GM18870 (cell line): ENCODE measurements at regions not wholly inside any gene's neighbourhood (a gene's known extent, or its start where the extent isn't known, plus 50 kb on each side); places are given as distances from the start of the nearest gene placed in this dataset.
A peak's percentile ranks its signal among the peaks of the same experiment; 100 is the strongest.

ENCODE experiments used
- ATAC-seq: cut with Tn5 transposase; IDR thresholded peaks from one replicate; pipeline ENCODE4 v1.9.1; 2021; ENCODE audit warnings: moderate library complexity; ENCODE audit not compliant: unreplicated experiment

- ATAC-seq: no peak
Measured at GRCh38 chr5:10077791-10078545, 171.7 kb downstream of the ATPSCKMT start.

GRCh38 chr5:10073441-10074104 lies 176.1 kb downstream of the ATPSCKMT start:
- ATAC-seq: no peak

GRCh38 chr5:10069637-10070313 lies 179.9 kb downstream of the ATPSCKMT start:
- peak; percentile 50 for ATAC-seq

GRCh38 chr5:10065428-10066000 lies 184.2 kb downstream of the ATPSCKMT start:
- no peak for ATAC-seq

GRCh38 chr5:10064546-10065195 lies 185.0 kb downstream of the ATPSCKMT start:
- no peak for ATAC-seq

GRCh38 chr5:10063997-10064396 lies 185.7 kb downstream of the ATPSCKMT start:
- ATAC-seq: no peak

- no peak for ATAC-seq
Measured at GRCh38 chr5:10059980-10060379, 189.7 kb downstream of the ATPSCKMT start.

- ATAC-seq: no peak
Measured at GRCh38 chr5:10059556-10059955, 190.1 kb downstream of the ATPSCKMT start.

- no peak for ATAC-seq
Measured at GRCh38 chr5:10057356-10057755, 192.3 kb downstream of the ATPSCKMT start.

GRCh38 chr5:10056228-10056760 lies 193.4 kb downstream of the ATPSCKMT start:
- no peak for ATAC-seq

- ATAC-seq: no peak
Measured at GRCh38 chr5:10049858-10050455, 199.7 kb downstream of the ATPSCKMT start.

- no peak for ATAC-seq
Measured at GRCh38 chr5:10046676-10047075, 203.0 kb downstream of the ATPSCKMT start.

- ATAC-seq: no peak
Measured at GRCh38 chr5:10045376-10045775, 204.3 kb downstream of the ATPSCKMT start.

- ATAC-seq: no peak
Measured at GRCh38 chr5:10036136-10036815, 213.4 kb downstream of the ATPSCKMT start.

GRCh38 chr5:10034001-10034400 lies 215.7 kb downstream of the ATPSCKMT start:
- ATAC-seq: no peak

- ATAC-seq: no peak
Measured at GRCh38 chr5:10031817-10032216, 217.9 kb downstream of the ATPSCKMT start.

GRCh38 chr5:10030219-10030831 lies 219.4 kb downstream of the ATPSCKMT start:
- ATAC-seq: no peak

GRCh38 chr5:10023494-10023893 lies 226.2 kb downstream of the ATPSCKMT start:
- ATAC-seq: no peak

- no peak for ATAC-seq
Measured at GRCh38 chr5:10021248-10021647, 228.4 kb downstream of the ATPSCKMT start.
